ENCODE measurements at regions not wholly inside any gene's neighbourhood (a gene's known extent, or its start where the extent isn't known, plus 50 kb on each side); places are given as distances from the start of the nearest gene placed in this dataset.
"Not testable (repeated sequence)": the region's sequence is repeated elsewhere in the genome, so short reads cannot be mapped to it uniquely, and the experiment has no call there.

DNA sequence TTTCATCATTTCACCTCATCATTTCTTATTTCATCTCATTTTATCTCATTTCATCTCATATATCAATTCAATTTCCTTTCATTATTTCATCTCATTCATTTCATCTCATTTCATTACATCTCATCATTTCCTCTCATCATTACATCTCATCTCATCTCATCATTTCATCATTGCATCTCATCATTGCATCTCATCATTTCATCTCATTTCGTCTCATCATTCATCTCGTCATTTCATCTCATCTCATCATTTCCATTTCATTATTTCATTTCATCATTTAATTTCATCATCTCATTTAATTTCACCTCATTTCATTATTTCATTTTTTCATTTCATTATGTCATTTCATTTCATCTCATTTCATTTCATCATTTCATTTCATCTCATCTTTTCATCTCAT is 168.5 kb upstream of the FAM72C start:
- DNase-seq (ENCODE audit: low read depth): not testable (repeated sequence)

DNA sequence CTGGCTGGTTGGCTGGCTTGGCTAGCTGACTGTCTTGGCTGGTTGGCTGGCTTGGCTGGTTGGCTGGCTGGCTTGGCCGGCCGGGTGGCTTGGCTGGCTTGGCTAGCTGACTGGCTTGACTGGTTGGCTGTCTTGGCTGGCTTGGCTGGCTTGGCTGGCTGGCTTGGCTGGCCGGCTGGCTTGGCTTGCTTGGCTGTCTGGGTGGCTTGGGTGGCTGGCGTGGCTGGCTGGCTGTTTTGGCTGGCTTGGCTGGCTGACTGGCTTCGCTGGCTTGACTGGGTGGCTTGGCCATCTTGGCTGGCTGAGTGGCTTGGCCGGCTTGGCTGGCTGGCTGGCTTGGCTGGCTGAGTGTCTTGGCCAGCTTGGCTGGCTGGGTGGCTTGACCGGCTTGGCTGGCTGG is 133.2 kb upstream of the FAM72C start:
- not testable (repeated sequence) for DNase-seq (ENCODE audit: low read depth)

DNA sequence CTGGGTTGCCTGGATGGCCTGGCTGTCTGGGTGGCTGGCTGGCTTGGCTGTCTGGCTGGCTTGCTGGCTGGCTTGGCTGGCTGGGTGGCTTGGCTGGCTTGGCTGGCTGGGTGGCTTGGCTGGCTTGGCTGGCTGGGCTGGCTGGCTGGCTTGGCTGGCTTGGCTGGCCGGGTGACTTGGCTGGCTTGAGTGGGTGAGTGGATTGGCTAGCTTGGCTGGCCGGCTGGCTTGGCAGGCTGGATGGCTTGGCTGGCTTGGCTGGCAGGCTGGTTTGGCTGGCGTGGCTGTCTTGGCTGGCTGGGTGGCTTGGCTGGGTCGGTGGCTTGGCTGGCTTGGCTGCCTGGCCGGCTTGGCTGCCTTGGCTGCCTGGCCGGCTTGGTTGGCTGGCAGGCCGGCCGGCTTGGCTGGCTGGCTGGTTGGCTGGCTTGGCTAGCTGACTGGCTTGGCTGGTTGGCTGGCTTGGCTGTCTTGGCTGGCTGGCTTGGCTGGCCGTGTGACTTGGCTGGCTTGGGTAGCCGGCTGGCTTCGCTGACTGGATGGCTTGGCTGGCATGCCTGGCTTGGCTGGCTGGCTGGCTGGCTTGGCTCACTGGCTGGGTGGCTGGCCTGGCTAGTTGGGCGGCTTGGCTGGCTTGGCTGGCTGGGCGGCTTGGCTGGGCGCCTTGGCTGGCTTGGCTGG is 132.4 kb upstream of the FAM72C start:
- DNase-seq (ENCODE audit: low read depth): peak; percentile 4

- peak; percentile 17 for DNase-seq (ENCODE audit: low read depth)
Observed at GRCh38 chr1:144103156-144103880, 131.5 kb upstream of the FAM72C start.

- DNase-seq (ENCODE audit: low read depth): not testable (repeated sequence)
Observed at GRCh38 chr1:144102046-144102745, 130.4 kb upstream of the FAM72C start.

DNA sequence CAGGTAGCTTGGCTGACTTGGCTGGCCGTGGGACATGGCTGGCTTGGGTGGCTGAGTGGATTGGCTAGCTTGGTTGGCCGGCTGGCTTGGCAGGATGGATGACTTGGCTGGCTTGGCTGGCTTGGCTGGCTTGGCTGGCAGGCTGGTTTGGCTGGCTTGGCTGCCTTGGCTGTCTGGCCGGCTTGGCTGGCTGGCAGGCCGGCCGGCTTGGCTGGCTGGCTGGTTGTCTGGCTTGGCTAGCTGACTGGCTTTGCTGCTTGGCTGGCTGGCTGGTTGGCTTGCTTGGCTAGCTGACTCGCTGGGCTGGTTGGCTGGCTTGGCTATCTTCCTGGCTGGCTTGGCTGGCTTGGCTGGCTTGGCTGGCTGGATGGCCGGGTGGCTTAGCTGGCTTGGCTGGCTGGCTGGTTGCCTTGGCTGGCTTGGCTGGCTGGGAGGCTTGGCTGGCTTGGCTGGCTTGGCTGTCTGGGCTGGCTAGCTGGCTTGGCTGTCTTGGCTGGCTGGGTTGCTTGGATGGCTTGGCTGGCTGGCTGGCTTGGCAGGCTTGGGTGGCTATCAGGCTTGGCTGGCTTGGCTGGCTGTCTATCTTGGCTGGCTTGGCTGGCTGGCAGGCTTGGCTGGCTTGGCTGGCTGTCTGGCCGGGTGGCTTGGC is 129.7 kb upstream of the FAM72C start:
- DNase-seq (ENCODE audit: low read depth): no peak

DNA sequence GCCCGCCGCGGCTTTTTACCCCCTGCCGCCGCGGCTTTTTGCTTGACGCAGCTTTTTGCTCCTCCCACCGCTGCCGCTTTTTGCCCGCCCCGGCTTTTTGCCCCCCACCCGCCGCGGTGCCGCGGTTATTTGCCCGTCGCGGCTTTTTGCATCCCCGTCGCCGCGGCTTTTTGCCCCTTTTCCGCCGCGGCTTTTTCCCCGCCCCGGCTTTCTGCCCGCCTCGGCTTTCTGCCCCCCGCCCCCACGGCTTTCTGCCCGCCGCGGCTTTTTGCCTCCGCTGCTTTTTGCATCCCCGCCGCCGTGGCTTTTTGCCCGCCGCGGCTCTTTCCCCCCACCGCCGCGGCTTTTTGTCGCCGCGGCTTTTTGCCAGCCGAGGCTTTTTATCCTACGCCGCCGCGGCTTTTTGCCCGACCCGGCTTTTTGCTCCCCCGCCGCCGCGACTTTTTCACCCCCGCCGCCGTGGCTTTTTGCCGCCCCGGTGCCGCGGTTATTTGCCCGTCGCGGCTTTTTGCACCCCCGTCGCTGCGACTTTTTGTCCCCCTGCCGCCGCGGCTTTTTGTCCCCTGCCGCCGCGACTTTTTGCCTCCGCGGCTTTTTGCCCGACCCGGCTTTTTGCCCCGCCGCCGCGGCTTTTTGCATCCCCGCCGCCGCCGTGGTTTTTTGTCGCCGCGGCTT is 105.5 kb upstream of the FAM72C start:
- not testable (repeated sequence) for DNase-seq (ENCODE audit: low read depth)

- not testable (repeated sequence) for DNase-seq (ENCODE audit: low read depth)
Observed at GRCh38 chr1:144076646-144077045, 104.9 kb upstream of the FAM72C start.

DNA sequence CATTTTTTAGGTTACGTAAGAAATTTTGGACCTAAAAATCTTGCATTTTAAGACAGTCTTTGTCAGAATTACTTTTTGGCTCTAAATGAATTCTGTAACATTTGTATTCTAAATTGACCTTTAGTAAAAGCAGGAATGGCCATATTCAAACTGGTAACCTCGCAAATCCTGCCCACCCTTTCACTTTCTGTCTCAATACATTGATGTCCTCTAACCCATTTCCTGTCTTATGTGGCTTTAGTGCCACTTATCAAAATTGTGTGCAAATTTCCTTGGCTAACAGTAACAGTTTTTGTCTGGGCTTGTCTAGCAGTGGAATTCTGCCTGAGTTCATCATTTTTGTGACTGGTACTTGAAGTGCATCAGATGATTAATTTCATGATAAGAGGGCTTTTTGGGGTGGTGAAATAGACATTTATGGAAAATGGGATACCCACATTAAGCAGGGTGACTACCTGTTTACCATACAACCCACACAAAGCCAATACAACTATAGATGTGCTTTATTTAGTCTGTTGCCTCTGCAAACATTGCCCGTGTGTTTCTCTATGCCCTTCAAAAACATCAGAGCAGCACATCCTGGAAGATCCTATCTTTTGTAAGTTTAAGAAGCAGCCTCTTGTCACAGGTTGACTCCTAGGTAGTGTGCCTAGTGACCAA is 98.7 kb upstream of the FAM72C start:
- not testable (repeated sequence) for DNase-seq (ENCODE audit: low read depth)

GRCh38 chr1:144067042-144067441 is 95.3 kb upstream of the FAM72C start:
- DNase-seq (ENCODE audit: low read depth): not testable (repeated sequence)

- not testable (repeated sequence) for DNase-seq (ENCODE audit: low read depth)
Observed at GRCh38 chr1:144066071-144066813, 94.5 kb upstream of the FAM72C start.

DNA sequence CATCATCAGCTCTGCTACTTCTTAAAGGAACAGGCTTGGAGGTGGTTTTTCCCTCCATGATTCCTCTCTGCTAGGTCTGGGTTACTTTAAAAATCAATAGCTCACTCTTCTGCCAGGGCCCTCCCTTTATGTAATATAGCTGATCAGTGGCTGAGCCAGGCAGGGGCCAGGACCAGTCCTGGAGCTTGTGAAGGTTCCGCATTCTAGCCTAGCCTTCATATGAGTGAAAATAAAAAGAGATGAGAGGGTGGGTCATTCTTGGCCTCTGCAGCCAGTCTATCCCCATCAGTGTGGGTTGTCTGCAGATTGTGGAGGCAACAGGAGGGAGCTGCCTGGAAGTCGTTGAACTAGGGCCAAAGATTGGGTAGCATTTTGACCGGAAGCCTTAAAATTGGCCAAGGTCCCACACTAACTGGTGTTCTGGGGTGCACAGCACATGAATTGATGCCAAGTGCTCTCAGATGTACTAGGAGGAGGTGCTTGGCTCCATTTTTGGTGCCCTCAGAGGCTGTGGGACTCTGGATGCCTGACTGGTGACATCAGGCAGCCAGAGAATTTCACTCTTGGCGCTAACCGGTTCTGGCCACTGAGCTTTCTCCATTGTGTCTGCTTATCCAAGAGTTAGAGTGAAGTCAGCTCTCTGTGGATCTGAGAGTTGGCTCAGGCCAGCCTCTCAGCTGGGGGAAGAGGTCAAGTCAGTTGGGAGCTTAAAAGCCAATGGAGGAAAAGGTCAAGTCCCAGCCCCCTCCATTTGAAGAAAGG is 93.7 kb upstream of the FAM72C start:
- DNase-seq (ENCODE audit: low read depth): not testable (repeated sequence)

DNA sequence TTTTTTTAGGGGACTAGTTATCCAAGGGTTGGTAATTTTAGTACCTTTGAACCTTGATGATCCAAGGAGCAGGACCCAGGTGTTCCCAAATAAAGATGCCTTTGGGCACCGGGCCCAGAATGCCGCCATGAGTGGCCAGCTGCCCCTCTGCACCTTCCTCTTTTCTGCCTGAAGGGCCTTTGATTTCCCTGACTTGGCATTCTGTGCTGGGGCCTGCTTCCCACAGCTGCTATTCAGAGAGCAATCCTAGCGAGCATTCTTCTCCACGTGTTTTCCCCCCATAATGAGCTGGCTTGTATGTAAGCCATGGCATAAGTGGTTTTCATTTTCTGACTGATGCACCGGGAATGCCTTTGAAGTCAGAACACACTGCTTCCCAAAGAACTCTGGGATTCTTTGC is 77.6 kb upstream of the FAM72C start:
- DNase-seq (ENCODE audit: low read depth): not testable (repeated sequence)

- not testable (repeated sequence) for DNase-seq (ENCODE audit: low read depth)
Observed at GRCh38 chr1:144046645-144047044, 74.9 kb upstream of the FAM72C start.

DNA sequence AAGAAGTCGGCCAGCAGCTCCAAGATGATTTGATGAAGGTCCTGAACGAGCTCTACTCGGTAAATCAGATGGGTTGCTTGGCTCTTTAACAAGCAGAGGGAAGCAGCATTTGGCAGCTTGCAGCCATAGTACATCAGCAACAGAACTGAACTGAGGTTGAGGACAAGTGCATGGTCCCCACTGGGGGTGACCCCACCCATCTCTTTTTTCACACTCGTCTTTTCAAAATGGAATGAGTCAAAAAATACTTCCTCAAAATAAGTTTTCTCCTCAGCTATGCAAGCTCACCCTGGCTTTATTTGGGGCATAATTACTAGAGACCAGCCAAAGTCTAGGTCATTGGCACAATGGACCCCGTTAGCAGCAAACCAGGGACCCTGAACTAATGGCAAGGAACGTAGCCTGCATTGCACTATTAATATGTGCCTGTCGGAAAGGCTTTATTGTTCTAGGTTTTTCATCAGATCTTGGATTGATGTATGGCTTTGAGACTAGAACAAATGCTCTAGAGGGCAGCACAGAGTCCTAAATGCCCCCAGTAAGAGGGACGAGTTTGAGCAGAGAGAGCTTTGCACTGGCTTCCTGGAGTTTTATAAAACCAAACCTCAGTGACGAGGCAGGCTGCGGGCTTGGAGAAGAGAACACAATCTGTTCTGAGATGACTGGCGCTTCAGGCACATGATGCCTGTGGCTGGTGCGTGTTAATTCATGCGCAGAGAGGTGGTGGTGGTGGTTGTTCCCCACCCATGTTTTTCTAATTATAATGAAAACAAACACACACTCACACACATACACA is 74.2 kb upstream of the FAM72C start:
- DNase-seq (ENCODE audit: low read depth): peak; percentile 1

- not testable (repeated sequence) for DNase-seq (ENCODE audit: low read depth)
Observed at GRCh38 chr1:144042251-144042650, 70.5 kb upstream of the FAM72C start.

- not testable (repeated sequence) for DNase-seq (ENCODE audit: low read depth)
Observed at GRCh38 chr1:144040293-144040692, 68.5 kb upstream of the FAM72C start.

DNA sequence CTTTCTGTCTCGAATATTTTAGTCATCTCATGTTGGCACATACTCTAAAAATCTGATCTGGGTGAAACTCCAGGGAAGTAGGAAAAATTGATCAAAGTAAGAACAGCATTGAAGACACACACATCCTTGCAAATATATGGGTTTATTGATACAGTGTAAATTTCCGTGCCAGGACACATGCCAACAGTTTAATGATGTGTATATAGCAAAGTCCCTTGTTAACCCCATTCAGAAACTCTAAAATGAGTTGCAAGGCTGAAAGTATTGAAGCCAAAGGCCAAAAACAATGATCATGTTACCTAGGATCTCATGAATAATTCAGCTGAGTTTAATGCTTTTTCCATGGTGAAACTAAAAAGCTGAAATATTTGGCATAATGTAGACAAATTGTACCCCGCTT is 62.3 kb upstream of the FAM72C start:
- DNase-seq (ENCODE audit: low read depth): not testable (repeated sequence)

GRCh38 chr1:144031550-144031949 is 59.8 kb upstream of the FAM72C start:
- not testable (repeated sequence) for DNase-seq (ENCODE audit: low read depth)

Measured in stimulated activated CD8-positive, alpha-beta memory T cell treated with anti-CD3 and anti-CD28 coated beads, Interleukin-12 subunit alpha, Interleukin-12 subunit beta, amount 100 ng/mL, for 1 hour (primary cell).